GM13976 (cell line): ENCODE measurements at regions not wholly inside any gene's neighbourhood (a gene's known extent, or its start where the extent isn't known, plus 50 kb on each side); places are given as distances from the start of the nearest gene placed in this dataset.

Source experiments
- DNase-seq: peaks from one replicate; pipeline ENCODE4 v3.0.0; 2012; ENCODE audit warnings: low spot score
- CTCF ChIP-seq: IDR thresholded peaks from 2 replicates; pipeline ENCODE4 v1.5.1; 2012; ENCODE audit warnings: borderline replicate concordance, mild to moderate bottlenecking; ENCODE audit not compliant: insufficient read depth; ENCODE audit errors: extremely low read depth, missing control alignments, control extremely low read depth
- in situ Hi-C: fragments of 300-500 bp; cut with MboI; formaldehyde crosslinking; loops from one replicate; pipeline ENCODE4 v1.12.0; 2022; ENCODE audit warnings: low sequenced_read_pairs, mixed read lengths, inconsistent platforms; ENCODE audit not compliant: unreplicated experiment

DNA sequence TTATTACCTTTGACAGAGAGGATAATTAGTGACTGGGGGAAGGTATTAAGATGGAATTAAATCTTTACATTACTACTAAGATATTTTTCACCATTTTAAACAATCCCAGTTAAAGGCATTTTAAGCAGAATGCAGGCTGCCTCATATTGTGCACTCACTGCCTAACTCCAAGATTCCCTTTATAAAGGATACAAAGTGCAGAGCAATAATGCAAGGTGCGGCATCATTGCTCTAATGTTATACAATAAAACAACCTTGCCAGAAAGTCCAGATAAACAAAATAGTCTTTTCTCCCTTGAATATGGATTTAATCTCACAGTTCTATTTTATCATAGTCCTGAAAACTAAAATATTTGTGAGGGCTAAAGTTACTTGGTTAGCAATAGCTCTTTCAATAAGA lies 1031.6 kb upstream of the SEMA6D start:
- TF ChIP-seq CTCF: no peak
- no peak for DNase-seq
- in situ Hi-C loops: no loop called here

- no peak for TF ChIP-seq CTCF
- in situ Hi-C loops: no loop called here
- no peak for DNase-seq
These were observed 1021.0 kb upstream of the SEMA6D start for GRCh38 chr15:46696281-46696680.

- in situ Hi-C loops: no loop called here
- TF ChIP-seq CTCF: no peak
- no peak for DNase-seq
These were observed 1016.0 kb upstream of the SEMA6D start for GRCh38 chr15:46701346-46701745.

- no peak for DNase-seq
- TF ChIP-seq CTCF: no peak
- in situ Hi-C loops: no loop called here
These were observed 1015.4 kb upstream of the SEMA6D start for GRCh38 chr15:46701896-46702295.

DNA sequence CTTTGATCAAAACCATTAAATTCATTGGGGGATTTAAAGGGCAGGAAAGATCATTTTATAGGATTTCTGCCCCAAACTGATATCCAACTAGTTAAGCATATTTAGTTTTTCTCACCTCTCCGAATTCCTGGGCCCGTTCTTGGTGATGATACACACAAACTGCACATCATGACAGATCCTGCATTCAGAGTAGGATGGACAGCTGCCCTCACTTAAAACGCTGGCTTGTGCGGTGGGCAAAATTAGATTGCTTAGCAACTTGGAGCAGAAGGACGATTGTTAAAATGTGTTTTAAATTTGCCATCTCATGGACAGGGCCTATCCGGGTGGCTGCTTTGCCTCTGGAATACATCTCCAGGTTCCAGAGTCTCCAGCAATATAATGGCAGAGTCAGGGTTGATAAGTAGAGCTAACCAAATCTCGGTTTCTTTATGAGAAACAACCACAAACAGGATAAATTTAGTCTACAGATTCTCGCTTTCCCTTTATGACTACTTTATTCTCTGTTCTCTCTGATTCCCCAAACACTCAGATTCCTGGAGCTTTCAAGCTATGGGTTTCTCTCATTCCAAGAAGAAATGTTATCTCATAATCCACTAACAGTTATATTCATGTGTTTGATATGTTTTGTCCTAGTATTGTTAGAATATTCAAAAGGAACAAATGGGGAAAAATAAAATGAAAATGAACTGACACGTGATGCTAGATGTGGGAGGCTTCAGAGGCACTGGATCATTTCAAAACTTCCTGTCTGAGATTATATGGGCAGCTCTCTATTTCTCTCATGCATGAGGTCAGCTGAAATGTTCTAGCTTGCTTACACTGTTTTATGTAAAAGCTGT lies 1014.1 kb upstream of the SEMA6D start:
- DNase-seq: peak; percentile 20
- TF ChIP-seq CTCF: no peak
- in situ Hi-C loops: no loop called here

DNA sequence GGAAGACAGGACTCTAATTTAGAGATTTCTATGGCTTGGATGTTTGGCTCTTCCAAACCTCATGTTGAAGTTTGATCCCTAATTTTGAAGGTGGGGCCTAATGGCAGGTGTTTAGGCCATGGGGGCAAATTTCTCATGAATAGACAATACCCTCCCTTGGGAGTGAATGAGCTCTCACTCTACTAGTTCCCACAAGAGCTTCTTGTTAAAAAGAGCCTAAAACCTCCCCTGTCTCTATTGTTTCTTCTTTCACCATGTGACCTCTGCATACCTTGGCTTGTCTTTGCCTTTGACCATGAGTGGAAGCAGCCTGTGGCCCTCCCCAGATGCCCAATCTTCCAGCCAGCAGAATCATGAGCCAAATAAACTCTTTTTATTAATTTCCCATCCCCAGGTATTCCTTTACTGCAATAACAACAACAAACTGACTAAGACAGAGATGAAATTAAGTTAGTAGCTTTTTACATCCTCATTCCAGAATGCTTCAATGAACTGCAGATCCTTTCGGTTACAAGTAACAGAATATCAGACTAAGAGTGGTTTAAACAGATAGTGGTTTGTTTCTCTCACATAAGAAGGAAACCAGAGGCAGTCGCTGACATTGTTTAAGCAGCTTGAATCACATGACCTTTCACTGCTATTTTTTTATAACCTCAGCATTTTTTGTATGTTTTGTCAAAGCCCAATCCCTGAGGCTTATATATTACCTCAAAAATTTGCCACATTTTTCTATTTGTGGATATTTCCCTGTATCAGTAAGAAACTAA lies 1013.3 kb upstream of the SEMA6D start:
- peak; percentile 12 for DNase-seq
- no peak for TF ChIP-seq CTCF
- in situ Hi-C loops: no loop called here
